HG03108 (cell line): ENCODE measurements at regions not wholly inside any gene's neighbourhood (a gene's known extent, or its start where the extent isn't known, plus 50 kb on each side); places are given as distances from the start of the nearest gene placed in this dataset.
"Not testable (repeated sequence)": the region's sequence is repeated elsewhere in the genome, so short reads cannot be mapped to it uniquely, and the experiment has no call there.

ENCODE experiments used
- ATAC-seq: cut with Tn5 transposase; IDR thresholded peaks from one replicate; pipeline ENCODE4 v1.9.1; 2021; ENCODE audit warnings: moderate library complexity; ENCODE audit not compliant: unreplicated experiment

DNA sequence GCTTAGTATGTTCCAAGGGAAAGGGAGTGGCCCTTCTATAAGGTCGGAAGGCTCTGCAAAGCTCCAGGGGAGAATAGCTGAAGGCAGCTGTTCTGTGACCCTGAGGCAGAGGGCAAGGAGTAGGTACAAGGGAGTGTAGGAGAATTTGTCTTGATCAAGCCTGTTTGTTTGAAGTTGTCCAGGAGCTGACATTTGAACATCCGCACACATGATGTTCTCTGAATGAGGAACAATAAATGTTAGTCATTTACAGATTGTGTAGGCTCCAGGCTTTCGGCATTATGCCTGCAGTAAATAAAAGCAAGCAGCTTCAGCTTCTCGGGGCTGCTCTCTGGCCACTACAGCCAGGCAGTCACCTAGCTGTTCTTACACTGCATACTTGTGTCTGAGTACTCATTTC, 52.7 kb downstream of the CTAGE6 start:
- ATAC-seq: not testable (repeated sequence)

DNA sequence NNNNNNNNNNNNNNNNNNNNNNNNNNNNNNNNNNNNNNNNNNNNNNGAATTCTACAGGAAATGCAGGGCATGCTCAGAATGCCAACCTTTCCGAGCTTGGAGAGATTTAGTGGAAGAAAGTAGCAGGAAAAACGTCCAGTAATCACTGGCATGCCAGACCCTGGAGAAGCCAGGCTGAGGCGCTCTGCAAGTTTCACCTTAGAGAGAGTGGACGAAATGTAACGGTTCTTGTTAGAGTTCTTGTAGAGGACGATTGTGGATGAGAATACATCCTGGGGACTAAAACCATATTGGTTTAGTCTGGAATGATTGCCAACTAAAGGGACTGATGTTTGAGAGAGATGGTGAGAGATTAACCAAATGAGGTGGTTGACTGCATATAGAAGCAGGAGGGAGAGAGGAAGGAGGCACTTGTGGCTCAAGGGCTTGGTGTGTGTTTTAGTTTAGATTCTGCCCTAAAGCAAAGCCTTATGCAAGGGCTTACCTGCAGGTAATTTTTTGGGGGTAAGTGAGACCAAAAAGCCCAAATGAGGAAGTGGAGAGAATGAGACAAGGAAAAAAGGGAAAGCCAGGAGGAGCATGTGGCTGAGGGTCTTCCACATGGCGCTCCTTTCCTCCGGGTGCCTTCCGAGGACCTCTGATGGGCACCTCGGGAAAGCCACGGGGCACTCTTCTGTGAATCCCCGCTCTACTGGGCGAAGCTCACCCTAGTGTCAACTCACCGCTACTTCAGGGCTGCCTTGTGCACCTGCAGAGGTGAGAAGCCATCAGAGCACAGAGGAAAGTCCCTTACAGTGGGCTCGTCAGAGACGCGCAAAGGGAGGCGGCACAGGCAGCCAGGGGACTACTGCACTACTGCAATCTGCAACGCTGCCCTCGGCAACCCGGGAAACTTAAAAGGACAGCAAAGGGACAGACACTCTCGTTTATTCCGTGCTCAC, 56.5 kb downstream of the CTAGE6 start:
- ATAC-seq: peak; percentile 99
